OCI-LY3 (cell line): ENCODE measurements at regions not wholly inside any gene's neighbourhood (a gene's known extent, or its start where the extent isn't known, plus 50 kb on each side); places are given as distances from the start of the nearest gene placed in this dataset.
"Not testable (repeated sequence)": the region's sequence is repeated elsewhere in the genome, so short reads cannot be mapped to it uniquely, and the experiment has no call there.

Experiments used
- H2AFZ ChIP-seq: fragments of 200-600, 300-600 bp; shearing (Covaris generic); 2 replicates; pipeline ENCODE4 v1.6.0; 2014; ENCODE audit warnings: antibody characterized with exemption, low read depth, low read length
- H3K27ac ChIP-seq: fragments of 200-600, 300-600 bp; sonication (generic); 2 replicates; pipeline ENCODE4 v1.5.1; 2014; ENCODE audit warnings: mild to moderate bottlenecking, low read length, moderate library complexity, mixed read lengths
- H3K27me3 ChIP-seq: fragments of 200-600, 300-600 bp; sonication (generic); 2 replicates; pipeline ENCODE4 v1.6.1; 2014; ENCODE audit warnings: low read depth, low read length, mixed read lengths
- H3K36me3 ChIP-seq: fragments of 200-600, 300-600 bp; sonication (generic); replicated peaks from 2 replicates; pipeline ENCODE3; 2014; ENCODE audit warnings: low read depth, low read length, mixed read lengths
- H3K4me1 ChIP-seq: fragments of 300-600, 200-600 bp; sonication (generic); 2 replicates; pipeline ENCODE4 v1.6.1; 2014; ENCODE audit warnings: low read length, mixed read lengths
- H3K4me2 ChIP-seq: fragments of 200-600, 300-600 bp; sonication (generic); 2 replicates; pipeline ENCODE4 v1.6.1; 2014; ENCODE audit warnings: low read length, mixed read lengths
- H3K4me3 ChIP-seq: fragments of 300-600, 200-600 bp; sonication (generic); 2 replicates; pipeline ENCODE4 v1.5.1; 2014; ENCODE audit warnings: antibody characterized with exemption, mild to moderate bottlenecking, low read length, moderate library complexity
- H3K79me2 ChIP-seq: fragments of 300-600, 200-600 bp; shearing (Covaris generic); 2 replicates; pipeline ENCODE4 v1.6.1; 2014; ENCODE audit warnings: mild to moderate bottlenecking, low read length, mixed read lengths
- H3K9ac ChIP-seq: fragments of 300-600, 200-600 bp; shearing (Covaris generic); 2 replicates; pipeline ENCODE4 v1.6.0; 2014; ENCODE audit warnings: mild to moderate bottlenecking, low read length, moderate library complexity
- H3K9me3 ChIP-seq: fragments of 200-600, 300-600 bp; shearing (Covaris generic); 2 replicates; pipeline ENCODE4 v1.6.1; 2014; ENCODE audit warnings: low read length, mixed read lengths; ENCODE audit not compliant: insufficient read depth
- H4K20me1 ChIP-seq: fragments of 200-600, 300-600 bp; sonication (generic); 2 replicates; pipeline ENCODE4 v1.6.1; 2016; ENCODE audit warnings: low read length, mixed read lengths; ENCODE audit not compliant: insufficient read depth
- EZH2phosphoT487 ChIP-seq: fragments of 200-600 bp; shearing (Covaris generic); IDR thresholded peaks from 2 replicates; pipeline ENCODE4 v1.6.1; 2018; ENCODE audit warnings: antibody characterized with exemption, mixed run types, low read depth
- TF ChIP-seq, protein P1 (sequence below): fragments of 200-600, 300-600 bp; sonication (generic); IDR thresholded peaks from 2 replicates; pipeline ENCODE4 v1.5.1; 2014; ENCODE audit warnings: antibody characterized with exemption, low read length, low read depth

DNA sequence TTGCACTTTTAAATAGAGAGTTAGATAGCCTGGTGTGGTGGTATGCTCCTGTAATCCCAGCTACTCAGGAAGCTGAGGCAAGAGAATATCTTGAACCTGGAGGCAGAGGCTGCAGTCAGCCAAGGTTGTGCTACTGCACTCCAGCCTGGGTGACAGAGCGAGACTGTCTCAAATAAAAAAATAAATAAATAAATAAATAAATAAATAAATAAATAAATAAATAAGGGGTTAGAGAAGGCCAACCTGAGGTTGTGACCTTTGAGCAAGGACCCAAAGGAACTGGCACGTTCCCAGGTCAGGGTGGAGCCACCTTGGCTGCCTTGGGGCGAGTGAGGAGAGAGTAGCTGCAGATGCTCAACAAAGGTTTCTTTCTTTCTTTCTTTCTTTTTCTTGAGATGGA, 65.3 kb upstream of the TENM4 start:
- Histone ChIP-seq H3K36me3 (no peaks in the 10 kb centered on the region), H3K79me2 (no peaks in the 10 kb centered on the region), H3K27me3 (no peaks in the 10 kb centered on the region), H3K27ac (no peak overlapping the region), H4K20me1 (no peaks in the 10 kb centered on the region), H3K4me1 (no peaks in the 10 kb centered on the region), H2AFZ (no peak overlapping the region), H3K4me2 (no peak overlapping the region), H3K9me3 (no peaks in the 10 kb centered on the region), H3K4me3 (no peak overlapping the region), H3K9ac (no peak overlapping the region)
- TF ChIP-seq, protein P1, sequence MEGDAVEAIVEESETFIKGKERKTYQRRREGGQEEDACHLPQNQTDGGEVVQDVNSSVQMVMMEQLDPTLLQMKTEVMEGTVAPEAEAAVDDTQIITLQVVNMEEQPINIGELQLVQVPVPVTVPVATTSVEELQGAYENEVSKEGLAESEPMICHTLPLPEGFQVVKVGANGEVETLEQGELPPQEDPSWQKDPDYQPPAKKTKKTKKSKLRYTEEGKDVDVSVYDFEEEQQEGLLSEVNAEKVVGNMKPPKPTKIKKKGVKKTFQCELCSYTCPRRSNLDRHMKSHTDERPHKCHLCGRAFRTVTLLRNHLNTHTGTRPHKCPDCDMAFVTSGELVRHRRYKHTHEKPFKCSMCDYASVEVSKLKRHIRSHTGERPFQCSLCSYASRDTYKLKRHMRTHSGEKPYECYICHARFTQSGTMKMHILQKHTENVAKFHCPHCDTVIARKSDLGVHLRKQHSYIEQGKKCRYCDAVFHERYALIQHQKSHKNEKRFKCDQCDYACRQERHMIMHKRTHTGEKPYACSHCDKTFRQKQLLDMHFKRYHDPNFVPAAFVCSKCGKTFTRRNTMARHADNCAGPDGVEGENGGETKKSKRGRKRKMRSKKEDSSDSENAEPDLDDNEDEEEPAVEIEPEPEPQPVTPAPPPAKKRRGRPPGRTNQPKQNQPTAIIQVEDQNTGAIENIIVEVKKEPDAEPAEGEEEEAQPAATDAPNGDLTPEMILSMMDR: no peak

DNA sequence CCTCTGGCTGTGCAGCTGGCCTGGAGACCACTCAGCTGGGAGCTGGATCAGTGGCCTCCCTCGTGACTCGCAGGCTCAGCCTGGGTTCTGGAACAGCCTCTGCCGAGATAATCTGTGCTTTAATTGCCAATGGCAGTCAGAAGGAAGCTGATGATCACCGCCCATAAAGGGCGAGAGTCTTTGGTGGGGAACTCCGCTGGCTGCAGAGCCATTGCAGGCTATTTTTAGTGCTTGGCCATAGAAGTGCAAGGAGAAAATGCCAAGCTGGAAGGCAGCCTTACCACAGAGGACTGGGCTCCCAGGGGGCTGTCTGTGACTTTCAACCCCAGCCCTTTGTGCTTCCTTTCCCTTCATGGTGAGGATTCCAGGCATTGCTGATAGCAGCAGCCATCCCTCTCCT, 62.2 kb upstream of the TENM4 start:
- no peak for TF ChIP-seq EZH2phosphoT487
- TF ChIP-seq, protein P1: no peak
- no peak overlapping the region for H3K4me3 ChIP-seq
- no peaks in the 10 kb centered on the region for H4K20me1 ChIP-seq
- no peak overlapping the region for H3K9ac ChIP-seq
- no peaks in the 10 kb centered on the region for H3K9me3 ChIP-seq
- no peaks in the 10 kb centered on the region for H3K36me3 ChIP-seq
- no peaks in the 10 kb centered on the region for H3K27me3 ChIP-seq
- no peak overlapping the region for H2AFZ ChIP-seq
- H3K27ac ChIP-seq: no peak overlapping the region
- H3K4me2 ChIP-seq: no peak overlapping the region
- H3K79me2 ChIP-seq: no peaks in the 10 kb centered on the region
- H3K4me1 ChIP-seq: no peaks in the 10 kb centered on the region

DNA sequence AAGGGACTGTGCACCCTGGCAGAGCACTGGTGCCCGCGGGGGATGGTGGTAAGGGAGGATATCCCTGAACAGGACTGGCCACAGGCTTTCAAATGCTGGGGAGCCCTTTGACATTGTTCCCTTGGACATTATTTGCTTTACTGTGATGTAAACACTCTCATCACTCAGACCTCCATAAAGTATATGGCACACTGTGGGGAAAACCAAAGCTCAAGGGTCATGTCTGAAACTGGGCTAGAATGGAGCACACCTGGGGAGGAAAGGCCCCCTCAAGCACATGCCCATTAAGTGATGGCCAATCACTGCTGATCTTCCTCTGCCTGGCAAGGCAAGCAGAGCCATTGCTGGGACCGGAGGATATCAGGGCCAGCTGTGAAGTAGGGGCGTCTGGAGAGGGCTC, 60.9 kb upstream of the TENM4 start:
- no peaks in the 10 kb centered on the region for H3K9me3 ChIP-seq
- H4K20me1 ChIP-seq: no peaks in the 10 kb centered on the region
- no peak for TF ChIP-seq EZH2phosphoT487
- TF ChIP-seq, protein P1: no peak
- H2AFZ ChIP-seq: no peak overlapping the region
- H3K36me3 ChIP-seq: no peaks in the 10 kb centered on the region
- no peaks in the 10 kb centered on the region for H3K4me1 ChIP-seq
- H3K4me3 ChIP-seq: no peak overlapping the region
- no peaks in the 10 kb centered on the region for H3K79me2 ChIP-seq
- H3K9ac ChIP-seq: no peak overlapping the region
- no peak overlapping the region for H3K4me2 ChIP-seq
- no peak overlapping the region for H3K27ac ChIP-seq
- H3K27me3 ChIP-seq: no peaks in the 10 kb centered on the region

DNA sequence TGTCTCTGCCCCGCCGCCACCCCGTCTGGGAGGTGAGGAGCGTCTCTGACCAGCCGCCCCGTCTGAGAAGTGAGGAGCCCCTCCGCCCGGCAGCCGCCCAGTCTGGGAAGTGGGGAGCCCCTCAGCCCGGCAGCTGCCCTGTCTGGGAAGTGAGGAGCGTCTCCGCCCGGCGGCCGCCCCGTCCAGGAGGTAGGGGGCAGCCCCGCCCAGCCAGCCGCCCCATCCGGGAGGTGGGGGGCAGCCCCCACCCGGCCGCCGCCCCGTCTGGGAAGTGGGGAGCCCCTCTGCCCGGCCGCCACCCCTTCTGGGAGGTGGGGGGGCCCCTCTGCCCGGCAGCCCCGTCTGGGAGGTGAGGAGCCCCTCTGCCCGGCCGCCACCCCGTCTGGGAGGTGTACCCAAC, 59.1 kb upstream of the TENM4 start:
- not testable (repeated sequence) for H4K20me1 ChIP-seq, H3K27me3 ChIP-seq, H2AFZ ChIP-seq, H3K27ac ChIP-seq, H3K9me3 ChIP-seq, H3K4me2 ChIP-seq, H3K9ac ChIP-seq, H3K79me2 ChIP-seq, H3K4me1 ChIP-seq, H3K4me3 ChIP-seq, H3K36me3 ChIP-seq

DNA sequence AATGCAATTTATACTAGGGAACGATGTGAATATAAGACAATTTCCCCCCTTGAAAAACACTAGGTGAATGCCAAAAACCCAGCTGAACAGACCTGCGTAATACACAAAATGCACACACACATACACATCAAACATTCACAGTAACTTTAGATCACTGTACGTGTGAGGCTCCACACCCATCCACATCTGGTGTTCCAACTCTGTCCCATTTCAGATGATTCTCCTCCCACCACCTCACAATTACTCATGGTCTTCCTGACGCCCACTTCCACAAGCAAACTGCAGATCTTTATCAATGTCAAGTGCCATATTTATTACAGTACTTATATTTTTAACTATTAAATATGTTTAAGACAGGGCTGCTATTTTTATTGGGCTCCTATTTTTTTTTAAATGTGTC, 57.8 kb upstream of the TENM4 start:
- no peak overlapping the region for H3K4me3 ChIP-seq
- no peaks in the 10 kb centered on the region for H4K20me1 ChIP-seq
- no peaks in the 10 kb centered on the region for H3K9me3 ChIP-seq
- peaks cover 2% of the 10 kb centered on the region; the same call in 1 of the 2 replicates for H3K4me1 ChIP-seq
- H3K27me3 ChIP-seq: no peaks in the 10 kb centered on the region
- H3K36me3 ChIP-seq: no peaks in the 10 kb centered on the region
- TF ChIP-seq, protein P1: no peak
- TF ChIP-seq EZH2phosphoT487: no peak
- no peaks in the 10 kb centered on the region for H3K79me2 ChIP-seq
- H3K9ac ChIP-seq: no peak overlapping the region
- H3K4me2 ChIP-seq: no peak overlapping the region
- no peak overlapping the region for H3K27ac ChIP-seq
- H2AFZ ChIP-seq: no peak overlapping the region
